H9 (cell line): ENCODE measurements at regions not wholly inside any gene's neighbourhood (a gene's known extent, or its start where the extent isn't known, plus 50 kb on each side); places are given as distances from the start of the nearest gene placed in this dataset.

Experiments
- DNase-seq: peaks from one replicate; pipeline ENCODE4 v3.0.0-alpha.2; 2017
- H2AFZ ChIP-seq: one replicate; pipeline ENCODE4 v1.6.1; 2013; ENCODE audit warnings: mild to moderate bottlenecking, low read length, control low read depth, moderate library complexity
- H2AK5ac ChIP-seq: 2 replicates; pipeline ENCODE4 v1.6.1; 2013; ENCODE audit warnings: low read length, control low read depth, mixed read lengths; ENCODE audit not compliant: insufficient read length
- H2BK120ac ChIP-seq: one replicate; pipeline ENCODE4 v1.6.1; 2013; ENCODE audit warnings: low read depth, mild to moderate bottlenecking, low read length, control low read depth, inconsistent platforms; ENCODE audit not compliant: poor library complexity, severe bottlenecking
- H2BK12ac ChIP-seq: 2 replicates; pipeline ENCODE4 v1.6.1; 2013; ENCODE audit warnings: low read length, control low read depth, mixed read lengths, low read depth; ENCODE audit not compliant: insufficient read length
- H2BK15ac ChIP-seq: 2 replicates; pipeline ENCODE4 v1.6.1; 2013; ENCODE audit warnings: low read depth, low read length, control low read depth
- H2BK20ac ChIP-seq: one replicate; pipeline ENCODE4 v1.6.1; 2013; ENCODE audit warnings: low read depth, mild to moderate bottlenecking, low read length, control low read depth, inconsistent platforms; ENCODE audit not compliant: poor library complexity, severe bottlenecking
- H2BK5ac ChIP-seq: 2 replicates; pipeline ENCODE4 v1.6.1; 2013; ENCODE audit warnings: low read length, control low read depth, mixed read lengths; ENCODE audit not compliant: insufficient read length
- H3K14ac ChIP-seq: 2 replicates; pipeline ENCODE4 v1.6.1; 2013; ENCODE audit warnings: low read length, control low read depth; ENCODE audit not compliant: insufficient read depth
- H3K18ac ChIP-seq: 2 replicates; pipeline ENCODE4 v1.6.1; 2013; ENCODE audit warnings: low read depth, mild to moderate bottlenecking, mixed read lengths, low read length, control low read depth; ENCODE audit not compliant: insufficient read length
- H3K23ac ChIP-seq: 2 replicates; pipeline ENCODE4 v1.6.1; 2013; ENCODE audit warnings: low read length, control low read depth, mixed read lengths, low read depth; ENCODE audit not compliant: insufficient read length
- H3K23me2 ChIP-seq: 2 replicates; pipeline ENCODE4 v1.6.1; 2013; ENCODE audit warnings: low read depth, mild to moderate bottlenecking, mixed read lengths, low read length, control low read depth; ENCODE audit not compliant: insufficient read length, poor library complexity, severe bottlenecking
- H3K27ac ChIP-seq: 2 replicates; pipeline ENCODE4 v1.5.1; 2013; ENCODE audit warnings: low read length, control low read depth, mixed read lengths, low read depth; ENCODE audit not compliant: insufficient read length
- H3K27me3 ChIP-seq: 2 replicates; pipeline ENCODE4 v1.6.1; 2013; ENCODE audit warnings: low read length, control low read depth, inconsistent platforms; ENCODE audit not compliant: insufficient read depth
- H3K4ac ChIP-seq: 2 replicates; pipeline ENCODE4 v1.6.1; 2013; ENCODE audit warnings: low read depth, mild to moderate bottlenecking, control low read depth, inconsistent platforms, low read length, moderate library complexity
- H3K4me1 ChIP-seq: 2 replicates; pipeline ENCODE4 v1.6.1; 2013; ENCODE audit warnings: low read length, control low read depth, inconsistent platforms; ENCODE audit not compliant: insufficient read depth
- H3K4me2 ChIP-seq: 2 replicates; pipeline ENCODE4 v1.6.1; 2013; ENCODE audit warnings: low read length, control low read depth, mixed read lengths; ENCODE audit not compliant: insufficient read length, insufficient read depth
- H3K56ac ChIP-seq: 2 replicates; pipeline ENCODE4 v1.6.1; 2013; ENCODE audit warnings: low read depth, mild to moderate bottlenecking, mixed read lengths, low read length, control low read depth; ENCODE audit not compliant: insufficient read length
- H3K79me1 ChIP-seq: 2 replicates; pipeline ENCODE4 v1.6.1; 2013; ENCODE audit warnings: low read depth, mild to moderate bottlenecking, moderate library complexity, low read length, control low read depth, inconsistent platforms; ENCODE audit not compliant: insufficient read depth, poor library complexity, severe bottlenecking
- H3K79me2 ChIP-seq: 2 replicates; pipeline ENCODE4 v1.6.1; 2013; ENCODE audit warnings: low read length, control low read depth, inconsistent platforms; ENCODE audit not compliant: insufficient read depth
- H3K9ac ChIP-seq: 2 replicates; pipeline ENCODE4 v1.6.1; 2013; ENCODE audit warnings: low read length, control low read depth, mixed read lengths; ENCODE audit not compliant: insufficient read length; ENCODE audit errors: extremely low read depth
- H3K9me3 ChIP-seq: one replicate; pipeline ENCODE4 v1.6.1; 2013; ENCODE audit warnings: low read depth, low read length, inconsistent platforms; ENCODE audit not compliant: control insufficient read depth
- H3T11ph ChIP-seq: one replicate; pipeline ENCODE4 v1.6.1; 2013; ENCODE audit warnings: mild to moderate bottlenecking, low read length, control low read depth, inconsistent platforms
- H4K20me1 ChIP-seq: one replicate; pipeline ENCODE4 v1.6.1; 2013; ENCODE audit not compliant: control insufficient read depth, insufficient read length, insufficient read depth
- H4K5ac ChIP-seq: 2 replicates; pipeline ENCODE4 v1.6.1; 2013; ENCODE audit warnings: low read depth, mild to moderate bottlenecking, mixed read lengths, low read length, control low read depth; ENCODE audit not compliant: insufficient read length
- H4K8ac ChIP-seq: replicated peaks from 2 replicates; pipeline ENCODE4 v1.6.1; 2013; ENCODE audit warnings: low read length, control low read depth, mixed read lengths, low read depth; ENCODE audit not compliant: insufficient read length
- H4K91ac ChIP-seq: 2 replicates; pipeline ENCODE4 v1.6.1; 2013; ENCODE audit warnings: low read depth, mild to moderate bottlenecking, moderate library complexity, mixed read lengths, low read length, control low read depth; ENCODE audit not compliant: insufficient read length
- H3K27ac Mint-ChIP-seq, 3 experiments: 2 replicates in 2 of 3; 3 replicates in 1 of 3; pipeline ENCODE4 v1.8.0; 2020 to 2021; ENCODE audit warnings: mixed read lengths in 3 of 3, mild to moderate bottlenecking in 1 of 3, moderate library complexity in 1 of 3
- H3K27me3 Mint-ChIP-seq: 2 replicates; pipeline ENCODE4 v1.8.0; 2021; ENCODE audit warnings: low read depth, mild to moderate bottlenecking, moderate library complexity, mixed read lengths
- H3K36me3 Mint-ChIP-seq, 3 experiments: 2 replicates in 2 of 3; 3 replicates in 1 of 3; pipeline ENCODE4 v1.8.0; 2020 to 2021; ENCODE audit warnings: low read depth in 3 of 3, mixed read lengths in 3 of 3; ENCODE audit not compliant: insufficient read depth in 1 of 3
- H3K4me1 Mint-ChIP-seq, 2 experiments: 2 replicates each; pipeline ENCODE4 v1.8.0; 2020; ENCODE audit warnings: mixed read lengths in 2 of 2
- H3K4me3 Mint-ChIP-seq, 2 experiments: 2 replicates in 1 of 2; 3 replicates in 1 of 2; pipeline ENCODE4 v1.8.0; 2020 to 2021; ENCODE audit warnings: mild to moderate bottlenecking in 2 of 2, mixed read lengths in 2 of 2, moderate library complexity in 1 of 2
- H3K9me3 Mint-ChIP-seq, 2 experiments: 2 replicates in 1 of 2; 3 replicates in 1 of 2; pipeline ENCODE4 v1.8.0; 2020; ENCODE audit warnings: mild to moderate bottlenecking in 2 of 2, mixed read lengths in 2 of 2, moderate library complexity in 1 of 2
- WGBS: extraction: QIAGEN DNeasy Blood & Tissue Kit; methylation state at CpG from one replicate; pipeline ENCODE4 v1.1.7; 2013; ENCODE audit warnings: missing lambda C conversion rate, low lambda C conversion rate, mixed read lengths; ENCODE audit not compliant: insufficient read length; ENCODE audit errors: extremely low coverage; 5-methylcytosine and 5-hydroxymethylcytosine counted together
- TF ChIP-seq, protein P1 (sequence below): fragments of 200-600 bp; sonication (generic); conservative IDR thresholded peaks from 3 replicates; pipeline ENCODE4 v1.8.0; 2021; ENCODE audit warnings: antibody characterized with exemption, mild to moderate bottlenecking

DNA sequence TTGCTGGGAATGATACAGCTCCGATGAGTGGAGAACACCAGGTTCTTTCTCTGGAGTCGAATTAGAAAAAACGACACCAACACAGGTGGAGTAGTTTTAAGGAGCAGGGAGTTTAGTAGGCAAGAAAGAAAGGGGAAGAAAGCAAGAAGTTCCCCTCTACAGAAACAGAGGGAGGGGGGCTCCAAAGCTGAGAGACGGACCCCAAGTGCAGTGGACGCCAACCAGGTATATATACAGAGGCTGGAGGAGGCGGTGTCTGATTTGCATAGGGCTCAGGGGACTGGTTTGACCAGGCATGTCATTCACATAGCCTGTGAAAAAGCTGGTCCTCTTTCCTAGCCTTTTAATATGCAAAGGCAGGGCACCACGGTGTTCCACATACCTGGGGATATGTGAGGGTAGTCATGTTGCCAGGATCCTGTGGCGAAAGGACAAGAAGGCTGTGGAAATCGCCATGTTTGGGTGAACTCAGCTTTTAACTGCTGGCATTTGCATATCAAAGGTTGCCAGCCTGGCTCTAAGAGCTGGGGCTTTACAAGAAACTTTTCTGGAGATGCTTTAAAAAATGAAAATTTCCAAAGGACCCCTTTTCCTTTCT, 887.4 kb upstream of the EPHA6 start:
- Histone ChIP-seq H3K18ac (no peak overlapping the region), H2BK12ac (no peak overlapping the region), H3K79me2 (no peaks in the 10 kb centered on the region), H3K79me1 (no peaks in the 10 kb centered on the region), H3K4ac (no peak overlapping the region), H4K20me1 (no peaks in the 10 kb centered on the region), H2AFZ (no peak overlapping the region), H3K27ac (no peak overlapping the region), H2BK15ac (no peak overlapping the region), H2AK5ac (no peak overlapping the region), H4K8ac (no peak overlapping the region), H3K23ac (no peak overlapping the region), H3T11ph (no peak overlapping the region), H2BK20ac (no peak overlapping the region), H4K91ac (no peak overlapping the region), H2BK5ac (no peak overlapping the region), H3K4me2 (no peak overlapping the region), H3K9ac (no peak overlapping the region), H3K4me1 (peaks cover 3% of the 10 kb centered on the region; the same call in 1 of the 2 replicates), H2BK120ac (no peak overlapping the region), H3K14ac (no peak overlapping the region), H3K56ac (no peak overlapping the region), H3K23me2 (no peaks in the 10 kb centered on the region), H3K27me3 (no peaks in the 10 kb centered on the region), H3K9me3 (no peaks in the 10 kb centered on the region), H4K5ac (no peak overlapping the region)
- Mint-ChIP-seq H3K27me3 (no peaks in the 10 kb centered on the region), H3K9me3 (peaks cover 0 to 25% of the 10 kb centered on the region in 2 experiments; a peak in 4 of 5 replicates), H3K4me3 (peak overlapping the region in 1 of 2 experiments; percentile 53; a peak in 2 of 5 replicates), H3K4me1 (peaks cover 28 to 35% of the 10 kb centered on the region in 2 experiments), H3K36me3 (peaks cover 0 to 29% (median 23%) of the 10 kb centered on the region in 3 experiments; a peak in 5 of 7 replicates), H3K27ac (peak overlapping the region; percentile 95 to 98 (median 95))
- peak; percentile 96 for DNase-seq
- TF ChIP-seq, protein P1, sequence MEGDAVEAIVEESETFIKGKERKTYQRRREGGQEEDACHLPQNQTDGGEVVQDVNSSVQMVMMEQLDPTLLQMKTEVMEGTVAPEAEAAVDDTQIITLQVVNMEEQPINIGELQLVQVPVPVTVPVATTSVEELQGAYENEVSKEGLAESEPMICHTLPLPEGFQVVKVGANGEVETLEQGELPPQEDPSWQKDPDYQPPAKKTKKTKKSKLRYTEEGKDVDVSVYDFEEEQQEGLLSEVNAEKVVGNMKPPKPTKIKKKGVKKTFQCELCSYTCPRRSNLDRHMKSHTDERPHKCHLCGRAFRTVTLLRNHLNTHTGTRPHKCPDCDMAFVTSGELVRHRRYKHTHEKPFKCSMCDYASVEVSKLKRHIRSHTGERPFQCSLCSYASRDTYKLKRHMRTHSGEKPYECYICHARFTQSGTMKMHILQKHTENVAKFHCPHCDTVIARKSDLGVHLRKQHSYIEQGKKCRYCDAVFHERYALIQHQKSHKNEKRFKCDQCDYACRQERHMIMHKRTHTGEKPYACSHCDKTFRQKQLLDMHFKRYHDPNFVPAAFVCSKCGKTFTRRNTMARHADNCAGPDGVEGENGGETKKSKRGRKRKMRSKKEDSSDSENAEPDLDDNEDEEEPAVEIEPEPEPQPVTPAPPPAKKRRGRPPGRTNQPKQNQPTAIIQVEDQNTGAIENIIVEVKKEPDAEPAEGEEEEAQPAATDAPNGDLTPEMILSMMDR: no peak
- no CpG with 5 or more reads among the region's 9 CpGs for WGBS
